Caco-2 (cell line): ENCODE measurements at regions not wholly inside any gene's neighbourhood (a gene's known extent, or its start where the extent isn't known, plus 50 kb on each side); places are given as distances from the start of the nearest gene placed in this dataset.

Experiments used
- BruUV-seq: library from RNA; stranded (reverse); fragments of 400-500 nt; replicated peaks from 2 replicates; lab custom pipeline; 2021; lab: Mats Ljungman, UMichigan
- CTCF ChIA-PET: fragments of 300-600 bp; sonication (Branson Sonifier 250); formaldehyde crosslinking; loops from one replicate; lab custom pipeline; 2022; ENCODE audit warnings: antibody characterized with exemption; lab: Charles Lee
- POLR2A ChIA-PET: fragments of 300-600 bp; sonication (Branson Sonifier 250); formaldehyde crosslinking; loops from one replicate; lab custom pipeline; 2022; ENCODE audit warnings: antibody characterized with exemption; lab: Charles Lee
- DNase-seq, 2 experiments: peaks; one replicate each; pipeline versions ENCODE4 v3.0.0 to v3.0.0-alpha.2; 2020 to 2022
- H3K27me3 ChIP-seq: replicated peaks from 2 replicates; pipeline ENCODE4 v1.6.0; 2011; ENCODE audit warnings: low read length; ENCODE audit not compliant: control insufficient read depth, insufficient read depth
- H3K36me3 ChIP-seq: 2 replicates; pipeline ENCODE4 v1.5.1; 2011; ENCODE audit warnings: low read length; ENCODE audit not compliant: control insufficient read depth, insufficient read depth
- H3K4me1 ChIP-seq: fragments of 250-450 bp; sonication (Bioruptor Pico); 2 replicates; pipeline ENCODE4 v1.5.1; 2020; ENCODE audit warnings: mild to moderate bottlenecking
- H3K4me3 ChIP-seq: 2 replicates; pipeline ENCODE4 v1.5.1; 2011; ENCODE audit warnings: low read depth, mild to moderate bottlenecking, control low read depth, low read length
- H3K9me3 ChIP-seq: fragments of 250-450 bp; sonication (Bioruptor Pico); 2 replicates; pipeline ENCODE4 v1.5.1; 2020; ENCODE audit warnings: mild to moderate bottlenecking, moderate library complexity
- H3K27ac Mint-ChIP-seq: one replicate; pipeline ENCODE4 v1.8.0; 2022; ENCODE audit warnings: mixed read lengths; ENCODE audit not compliant: unreplicated experiment
- H3K27me3 Mint-ChIP-seq: one replicate; pipeline ENCODE4 v1.8.0; 2022; ENCODE audit warnings: mixed read lengths; ENCODE audit not compliant: insufficient read depth, unreplicated experiment
- H3K36me3 Mint-ChIP-seq: one replicate; pipeline ENCODE4 v1.8.0; 2022; ENCODE audit warnings: mild to moderate bottlenecking, mixed read lengths; ENCODE audit not compliant: insufficient read depth, unreplicated experiment
- H3K4me1 Mint-ChIP-seq: one replicate; pipeline ENCODE4 v1.8.0; 2022; ENCODE audit warnings: low read depth, mixed read lengths; ENCODE audit not compliant: unreplicated experiment
- H3K4me3 Mint-ChIP-seq: one replicate; pipeline ENCODE4 v1.8.0; 2022; ENCODE audit warnings: mild to moderate bottlenecking, moderate library complexity, mixed read lengths; ENCODE audit not compliant: unreplicated experiment
- H3K9me3 Mint-ChIP-seq: one replicate; pipeline ENCODE4 v1.8.0; 2022; ENCODE audit warnings: mixed read lengths; ENCODE audit not compliant: unreplicated experiment
- intact Hi-C: fragments of 100-400 bp; cut with micrococcal nuclease; formaldehyde crosslinking; loops from one replicate; pipeline ENCODE4 v1.10.0; 2022; ENCODE audit not compliant: unreplicated experiment
- TF ChIP-seq, protein P1 (sequence below), 2 experiments: fragments of 200-600 bp in 1 of 2; IDR thresholded peaks; 1 replicate in 1 of 2; 2 replicates in 1 of 2; pipeline versions ENCODE4 v1.5.1 to v1.8.0; 2011 to 2022; ENCODE audit warnings: antibody characterized with exemption in 1 of 2, control low read depth in 1 of 2, inconsistent platforms in 1 of 2, low read depth in 1 of 2, low read length in 1 of 2, mild to moderate bottlenecking in 1 of 2, moderate library complexity in 1 of 2; ENCODE audit not compliant: insufficient read depth in 1 of 2, severe bottlenecking in 1 of 2, unreplicated experiment in 1 of 2

DNA sequence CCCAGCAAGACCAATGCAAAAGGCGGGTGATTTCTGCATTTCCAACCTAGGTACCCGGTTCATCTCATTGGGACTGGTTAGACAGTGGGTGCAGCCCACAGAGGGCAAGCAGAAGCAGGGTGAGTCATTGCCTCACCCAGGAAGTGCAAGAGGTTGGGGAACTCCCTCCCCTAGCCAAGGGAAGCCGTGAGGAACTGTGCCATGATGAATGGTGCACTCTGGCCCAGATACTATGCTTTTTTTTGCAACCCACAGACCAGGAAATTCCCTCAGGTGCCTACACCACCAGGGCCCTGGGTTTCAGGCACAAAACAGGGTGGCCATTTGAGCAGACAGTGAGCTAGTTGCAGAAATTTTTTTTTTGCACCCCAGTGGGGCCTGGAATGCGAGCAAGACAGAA lies 662.6 kb upstream of the ACVR2A start:
- H3K9me3 Mint-ChIP-seq = peaks cover 51% of the 10 kb centered on the region

GRCh38 chr2:147181351-147182029 lies 663.3 kb upstream of the ACVR2A start:
- peaks cover 51% of the 10 kb centered on the region for H3K9me3 Mint-ChIP-seq
- H3K27me3 Mint-ChIP-seq = no peaks in the 10 kb centered on the region
- DNase-seq = no peak
- H3K36me3 ChIP-seq = no peaks in the 10 kb centered on the region
- no peak overlapping the region for H3K4me3 Mint-ChIP-seq
- H3K4me3 ChIP-seq = no peak overlapping the region
- TF ChIP-seq, protein P1, sequence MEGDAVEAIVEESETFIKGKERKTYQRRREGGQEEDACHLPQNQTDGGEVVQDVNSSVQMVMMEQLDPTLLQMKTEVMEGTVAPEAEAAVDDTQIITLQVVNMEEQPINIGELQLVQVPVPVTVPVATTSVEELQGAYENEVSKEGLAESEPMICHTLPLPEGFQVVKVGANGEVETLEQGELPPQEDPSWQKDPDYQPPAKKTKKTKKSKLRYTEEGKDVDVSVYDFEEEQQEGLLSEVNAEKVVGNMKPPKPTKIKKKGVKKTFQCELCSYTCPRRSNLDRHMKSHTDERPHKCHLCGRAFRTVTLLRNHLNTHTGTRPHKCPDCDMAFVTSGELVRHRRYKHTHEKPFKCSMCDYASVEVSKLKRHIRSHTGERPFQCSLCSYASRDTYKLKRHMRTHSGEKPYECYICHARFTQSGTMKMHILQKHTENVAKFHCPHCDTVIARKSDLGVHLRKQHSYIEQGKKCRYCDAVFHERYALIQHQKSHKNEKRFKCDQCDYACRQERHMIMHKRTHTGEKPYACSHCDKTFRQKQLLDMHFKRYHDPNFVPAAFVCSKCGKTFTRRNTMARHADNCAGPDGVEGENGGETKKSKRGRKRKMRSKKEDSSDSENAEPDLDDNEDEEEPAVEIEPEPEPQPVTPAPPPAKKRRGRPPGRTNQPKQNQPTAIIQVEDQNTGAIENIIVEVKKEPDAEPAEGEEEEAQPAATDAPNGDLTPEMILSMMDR (IDR thresholded peaks at IDR 0.05; ENCODE audit: insufficient read depth in 1 of 2, low read depth in 1 of 2, low read length in 1 of 2, severe bottlenecking in 1 of 2, unreplicated experiment in 1 of 2) = no peak
- no TSS peak for BruUV-seq
- no peak overlapping the region for H3K27ac Mint-ChIP-seq
- intact Hi-C loops = no loop called here
- H3K27me3 ChIP-seq = no peaks in the 10 kb centered on the region
- POLR2A ChIA-PET = interaction anchor here (0.6 kb wide), 1 partner anchor 664 kb away, joined by 9 read pairs; no protein-coding TSS in a partner anchor
- no peaks in the 10 kb centered on the region for H3K4me1 ChIP-seq
- CTCF ChIA-PET = no interaction called here
- H3K4me1 Mint-ChIP-seq = no peaks in the 10 kb centered on the region
- peaks cover 5% of the 10 kb centered on the region; the same call in 1 of the 2 replicates for H3K9me3 ChIP-seq
- H3K36me3 Mint-ChIP-seq = no peaks in the 10 kb centered on the region

More for the DNA sequence above, 662.6 kb upstream of the ACVR2A start:
- Histone ChIP-seq H3K36me3 (no peaks in the 10 kb centered on the region), H3K4me1 (no peaks in the 10 kb centered on the region), H3K9me3 (peaks cover 5% of the 10 kb centered on the region; the same call in 1 of the 2 replicates), H3K27me3 (no peaks in the 10 kb centered on the region), H3K4me3 (no peak overlapping the region)
- POLR2A ChIA-PET = interaction anchor here (0.6 kb wide), 1 partner anchor 663 kb away, joined by 9 read pairs; no protein-coding TSS in a partner anchor
- no peaks in the 10 kb centered on the region for H3K4me1 Mint-ChIP-seq
- CTCF ChIA-PET = no interaction called here
- no peak overlapping the region for H3K27ac Mint-ChIP-seq
- H3K4me3 Mint-ChIP-seq = no peak overlapping the region
- TF ChIP-seq, protein P1 (IDR thresholded peaks at IDR 0.05; ENCODE audit: insufficient read depth in 1 of 2, low read depth in 1 of 2, low read length in 1 of 2, severe bottlenecking in 1 of 2, unreplicated experiment in 1 of 2) = no peak
- intact Hi-C loops = no loop called here
- no peaks in the 10 kb centered on the region for H3K27me3 Mint-ChIP-seq
- BruUV-seq = no TSS peak
- no peak for DNase-seq
- no peaks in the 10 kb centered on the region for H3K36me3 Mint-ChIP-seq

GRCh38 chr2:147177071-147177857 lies 667.6 kb upstream of the ACVR2A start:
- no peaks in the 10 kb centered on the region for H3K36me3 ChIP-seq
- Mint-ChIP-seq H3K4me3 (no peak overlapping the region), H3K36me3 (no peaks in the 10 kb centered on the region), H3K27ac (no peak overlapping the region), H3K4me1 (peaks cover 11% of the 10 kb centered on the region), H3K27me3 (no peaks in the 10 kb centered on the region), H3K9me3 (peaks cover 23% of the 10 kb centered on the region)
- ChIA-PET CTCF (no interaction called here), POLR2A (no interaction called here)
- TF ChIP-seq, protein P1 (IDR thresholded peaks at IDR 0.05; ENCODE audit: insufficient read depth in 1 of 2, low read depth in 1 of 2, low read length in 1 of 2, severe bottlenecking in 1 of 2, unreplicated experiment in 1 of 2) = no peak
- intact Hi-C loops = loop anchor here (10.0 kb wide), 1 partner anchor 738 kb away; no protein-coding TSS in a partner anchor
- no peaks in the 10 kb centered on the region for H3K27me3 ChIP-seq
- H3K4me1 ChIP-seq = peaks cover 21% of the 10 kb centered on the region
- peaks cover 5% of the 10 kb centered on the region; the same call in 1 of the 2 replicates for H3K9me3 ChIP-seq
- no peak overlapping the region for H3K4me3 ChIP-seq
- no TSS peak for BruUV-seq
- no peak for DNase-seq
